ENCODE measurements at regions not wholly inside any gene's neighbourhood (a gene's known extent, or its start where the extent isn't known, plus 50 kb on each side); places are given as distances from the start of the nearest gene placed in this dataset.

DNA sequence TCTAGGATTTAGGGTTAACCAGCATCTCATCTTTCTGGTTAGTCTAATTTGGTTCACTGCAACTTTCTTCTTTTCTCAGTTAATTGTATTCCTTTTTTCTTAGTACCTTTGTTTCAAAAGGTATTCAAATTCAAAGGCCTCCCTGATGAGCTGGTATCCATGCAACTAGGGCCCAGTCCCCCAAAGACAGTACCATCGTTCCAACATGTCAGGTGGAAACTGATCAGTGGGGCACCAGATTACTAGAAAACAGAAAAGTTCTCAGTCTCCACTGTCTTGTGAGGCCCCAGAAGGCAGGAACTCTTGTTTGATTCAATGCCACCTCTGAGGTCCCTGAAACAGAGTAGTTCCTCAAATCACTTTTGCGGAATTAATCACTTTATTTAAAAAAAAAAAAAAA, 303.2 kb upstream of the NBEA start:
- DNase-seq (ENCODE audit: low read depth in 4 of 4, low spot score in 2 of 4), result no peak

GRCh38 chr13:34640179-34640992, 301.7 kb upstream of the NBEA start:
- no peak for DNase-seq (ENCODE audit: low read depth in 4 of 4, low spot score in 2 of 4)

- no peak for DNase-seq (ENCODE audit: low read depth in 4 of 4, low spot score in 2 of 4)
Observed at GRCh38 chr13:34640993-34641330, 301.1 kb upstream of the NBEA start.

GRCh38 chr13:34647379-34648150, 294.5 kb upstream of the NBEA start:
- no peak for DNase-seq (ENCODE audit: low read depth in 4 of 4, low spot score in 2 of 4)

DNA sequence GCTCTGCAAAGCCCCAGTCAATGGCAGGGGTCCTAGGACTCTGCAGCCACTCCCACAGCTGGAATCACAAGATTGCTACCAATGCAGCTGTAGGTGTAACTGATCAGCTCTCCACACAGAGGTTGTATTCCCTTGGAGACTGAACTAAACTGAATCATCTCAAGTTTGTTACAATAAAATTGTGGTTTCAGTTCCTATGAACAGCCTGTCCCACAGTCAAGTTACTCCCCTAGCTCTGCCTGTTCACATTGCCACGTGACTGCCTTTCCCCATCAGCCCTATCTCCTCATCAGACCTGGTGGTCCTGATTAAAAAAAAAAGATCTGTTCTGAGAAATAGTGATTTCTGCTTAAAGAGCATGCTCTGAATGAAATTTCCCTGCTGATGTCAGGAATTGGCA, 287.9 kb upstream of the NBEA start:
- no peak for DNase-seq (ENCODE audit: low read depth in 4 of 4, low spot score in 2 of 4)

DNA sequence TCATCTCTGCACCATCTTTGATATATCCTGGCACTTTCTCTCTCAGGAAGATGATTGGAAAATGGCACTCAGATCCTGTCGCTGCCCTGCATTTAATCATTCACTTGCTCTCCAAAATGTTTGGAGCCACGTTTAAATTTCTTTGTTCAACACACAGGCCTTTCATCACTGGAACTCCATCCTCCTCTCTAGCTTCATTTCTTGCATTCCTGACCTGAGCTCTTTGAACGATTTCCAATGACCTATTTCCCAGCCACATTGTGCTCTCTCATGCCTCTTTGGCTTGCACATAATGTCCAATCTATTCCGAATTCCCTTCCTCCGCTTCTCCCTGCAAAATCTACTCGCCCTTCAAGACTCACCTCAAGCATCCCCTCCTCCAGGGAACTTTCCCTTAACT, 287.4 kb upstream of the NBEA start:
- no peak for DNase-seq (ENCODE audit: low read depth in 4 of 4, low spot score in 2 of 4)

DNA sequence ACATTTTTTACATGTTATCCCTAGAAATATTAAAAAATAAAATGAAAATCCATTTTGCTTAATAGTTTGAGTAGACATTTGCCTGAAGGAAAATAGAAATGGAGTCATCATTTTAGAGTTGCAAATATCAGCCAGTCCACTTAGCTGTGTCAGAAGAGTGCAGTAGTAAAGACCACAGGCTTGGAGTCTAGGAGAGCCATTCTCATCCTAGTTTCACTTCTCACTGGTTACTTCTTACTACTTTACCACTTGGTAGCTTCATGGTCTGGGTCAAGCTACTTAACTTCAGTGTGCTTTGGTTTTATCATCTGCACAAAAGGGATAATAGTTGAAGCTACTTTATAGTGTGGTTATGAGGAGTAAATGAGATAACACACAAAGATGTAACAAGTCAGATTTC, 286.5 kb upstream of the NBEA start:
- no peak for DNase-seq (ENCODE audit: low read depth in 4 of 4, low spot score in 2 of 4)

GRCh38 chr13:34657716-34658115, 284.4 kb upstream of the NBEA start:
- no peak for DNase-seq (ENCODE audit: low read depth in 4 of 4, low spot score in 2 of 4)

GRCh38 chr13:34667286-34668218, 274.5 kb upstream of the NBEA start:
- DNase-seq (ENCODE audit: low read depth in 4 of 4, low spot score in 2 of 4), result no peak

- no peak for DNase-seq (ENCODE audit: low read depth in 4 of 4, low spot score in 2 of 4)
Observed at GRCh38 chr13:34671137-34671536, 270.9 kb upstream of the NBEA start.

DNA sequence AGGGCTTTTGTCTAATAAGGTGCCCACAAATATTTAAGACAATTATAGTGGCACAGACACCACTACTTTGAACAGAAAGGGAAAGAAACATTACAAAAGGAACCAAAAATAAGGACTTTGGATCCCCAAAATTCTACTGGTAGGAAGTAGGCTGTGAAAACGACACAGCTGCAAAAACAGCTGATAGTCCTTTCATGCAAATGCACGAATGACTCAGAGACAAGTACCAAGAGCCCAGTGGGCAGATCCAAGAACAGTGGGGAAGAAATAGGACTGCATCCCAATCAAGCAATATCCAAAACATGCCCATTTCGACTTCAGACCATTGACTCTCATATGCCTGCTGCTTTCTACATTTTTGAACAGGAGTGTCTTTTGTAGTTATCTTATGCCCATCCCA, 269.4 kb upstream of the NBEA start:
- no peak for DNase-seq (ENCODE audit: low read depth in 4 of 4, low spot score in 2 of 4)

DNA sequence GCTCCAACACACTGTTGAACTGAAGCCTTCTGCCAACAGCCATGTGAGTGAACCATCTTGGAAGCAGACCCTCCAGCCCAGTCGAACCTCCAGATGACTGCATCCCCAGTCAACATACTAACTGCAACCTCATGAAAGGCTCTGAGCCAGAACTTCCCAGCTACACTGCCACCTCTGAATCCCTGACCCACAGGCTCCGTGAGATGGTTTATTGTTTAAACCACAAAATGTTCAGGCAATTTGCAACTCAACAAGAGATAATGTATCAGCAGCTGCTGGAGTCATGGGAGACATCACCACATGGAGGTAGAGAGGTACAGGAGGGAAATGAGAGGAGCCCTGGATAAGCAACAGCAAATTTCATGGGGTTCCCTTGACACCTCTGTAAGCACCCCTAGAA, 266.4 kb upstream of the NBEA start:
- no peak for DNase-seq (ENCODE audit: low read depth in 4 of 4, low spot score in 2 of 4)

- no peak for DNase-seq (ENCODE audit: low read depth in 4 of 4, low spot score in 2 of 4)
Observed at GRCh38 chr13:34678154-34678553, 263.9 kb upstream of the NBEA start.

- DNase-seq (ENCODE audit: low read depth in 4 of 4, low spot score in 2 of 4), result no peak
Observed at GRCh38 chr13:34681405-34681955, 260.6 kb upstream of the NBEA start.

GRCh38 chr13:34695063-34695462, 247.0 kb upstream of the NBEA start:
- DNase-seq (ENCODE audit: low read depth in 4 of 4, low spot score in 2 of 4), result no peak

- no peak for DNase-seq (ENCODE audit: low read depth in 4 of 4, low spot score in 2 of 4)
Observed at GRCh38 chr13:34696296-34696695, 245.8 kb upstream of the NBEA start.

DNA sequence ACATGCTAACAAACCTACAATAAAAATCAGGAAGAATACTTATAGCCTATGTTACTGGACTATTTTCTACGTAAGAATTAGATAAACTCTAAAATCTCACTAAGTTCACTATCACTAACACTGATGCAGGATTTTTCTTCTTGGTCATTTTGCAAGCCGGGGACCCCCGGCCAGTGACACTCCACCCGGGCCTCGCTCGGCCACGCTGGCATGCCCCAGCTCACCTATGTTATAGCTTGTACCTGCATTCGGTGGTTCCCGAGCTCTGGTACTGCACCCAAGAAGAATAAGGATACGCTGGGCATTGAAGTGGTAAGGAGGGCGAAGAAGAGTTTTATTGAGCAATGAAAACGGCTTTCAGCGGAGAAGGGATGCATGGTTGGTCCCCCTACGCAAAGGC, 245.3 kb upstream of the NBEA start:
- DNase-seq (ENCODE audit: low read depth in 4 of 4, low spot score in 2 of 4), result no peak

- no peak for DNase-seq (ENCODE audit: low read depth in 4 of 4, low spot score in 2 of 4)
Observed at GRCh38 chr13:34698945-34699344, 243.1 kb upstream of the NBEA start.

DNA sequence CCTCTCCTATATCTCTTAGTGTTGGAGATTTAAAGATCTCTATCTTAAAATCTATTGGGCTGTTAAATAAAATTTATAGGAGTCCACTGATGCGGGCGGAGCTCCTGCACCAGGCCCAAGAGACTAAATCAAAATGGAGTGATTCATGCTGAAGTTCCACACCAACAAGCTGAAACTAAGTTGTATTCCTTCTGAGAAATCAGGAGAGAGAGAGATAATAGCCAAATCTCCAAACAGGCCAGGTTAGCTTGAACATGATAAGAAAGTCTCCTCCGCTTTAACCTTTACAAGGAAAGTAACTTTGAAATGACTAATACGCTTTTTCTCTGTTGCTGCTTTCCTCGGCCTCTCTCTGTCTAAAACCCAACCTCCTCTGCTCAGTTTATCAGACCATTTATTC, 241.9 kb upstream of the NBEA start:
- no peak for DNase-seq (ENCODE audit: low read depth in 4 of 4, low spot score in 2 of 4)

- no peak for DNase-seq (ENCODE audit: low read depth in 4 of 4, low spot score in 2 of 4)
Observed at GRCh38 chr13:34701919-34702318, 240.2 kb upstream of the NBEA start.

Measured in left renal cortex interstitium (tissue), 4 donors.